ENCODE measurements at regions not wholly inside any gene's neighbourhood (a gene's known extent, or its start where the extent isn't known, plus 50 kb on each side); places are given as distances from the start of the nearest gene placed in this dataset.
A peak's percentile ranks its signal among the peaks of the same experiment; 100 is the strongest.

GRCh38 chr9:87322840-87323635, 174.6 kb upstream of the DAPK1 start:
- H3K27me3 Mint-ChIP-seq (ENCODE audit: unreplicated experiment) = no peaks in the 10 kb centered on the region
- TF ChIP-seq CTCF (IDR thresholded peaks at IDR 0.05; ENCODE audit: unreplicated experiment) = no peak
- no peaks in the 10 kb centered on the region for H3K9me3 Mint-ChIP-seq (ENCODE audit: unreplicated experiment)
- DNase-seq (ENCODE audit: low spot score) = no peak
- H3K27ac Mint-ChIP-seq (ENCODE audit: unreplicated experiment) = no peak overlapping the region
- no peak overlapping the region for H3K4me3 Mint-ChIP-seq (ENCODE audit: unreplicated experiment)
- H3K4me1 Mint-ChIP-seq (ENCODE audit: unreplicated experiment) = no peaks in the 10 kb centered on the region
- no peaks in the 10 kb centered on the region for H3K36me3 Mint-ChIP-seq (ENCODE audit: low read depth, unreplicated experiment)

GRCh38 chr9:87323928-87324327, 173.7 kb upstream of the DAPK1 start:
- Mint-ChIP-seq H3K4me1 (ENCODE audit: unreplicated experiment) (no peaks in the 10 kb centered on the region), H3K27ac (ENCODE audit: unreplicated experiment) (no peak overlapping the region), H3K9me3 (ENCODE audit: unreplicated experiment) (no peaks in the 10 kb centered on the region), H3K36me3 (ENCODE audit: low read depth, unreplicated experiment) (no peaks in the 10 kb centered on the region), H3K27me3 (ENCODE audit: unreplicated experiment) (no peaks in the 10 kb centered on the region), H3K4me3 (ENCODE audit: unreplicated experiment) (no peak overlapping the region)
- DNase-seq (ENCODE audit: low spot score) = no peak
- TF ChIP-seq CTCF (IDR thresholded peaks at IDR 0.05; ENCODE audit: unreplicated experiment) = no peak

- Mint-ChIP-seq H3K4me3 (ENCODE audit: unreplicated experiment) (no peak overlapping the region), H3K4me1 (ENCODE audit: unreplicated experiment) (no peaks in the 10 kb centered on the region), H3K27me3 (ENCODE audit: unreplicated experiment) (no peaks in the 10 kb centered on the region), H3K27ac (ENCODE audit: unreplicated experiment) (no peak overlapping the region), H3K9me3 (ENCODE audit: unreplicated experiment) (no peaks in the 10 kb centered on the region), H3K36me3 (ENCODE audit: low read depth, unreplicated experiment) (no peaks in the 10 kb centered on the region)
- no peak for DNase-seq (ENCODE audit: low spot score)
- TF ChIP-seq CTCF (IDR thresholded peaks at IDR 0.05; ENCODE audit: unreplicated experiment) = peak; percentile 93
Observed at GRCh38 chr9:87324613-87325194, 173.0 kb upstream of the DAPK1 start.

GRCh38 chr9:87327575-87328125, 170.0 kb upstream of the DAPK1 start:
- no peak for TF ChIP-seq CTCF (IDR thresholded peaks at IDR 0.05; ENCODE audit: unreplicated experiment)
- Mint-ChIP-seq H3K27me3 (ENCODE audit: unreplicated experiment) (no peaks in the 10 kb centered on the region), H3K9me3 (ENCODE audit: unreplicated experiment) (no peaks in the 10 kb centered on the region), H3K4me3 (ENCODE audit: unreplicated experiment) (no peak overlapping the region), H3K36me3 (ENCODE audit: low read depth, unreplicated experiment) (no peaks in the 10 kb centered on the region), H3K4me1 (ENCODE audit: unreplicated experiment) (no peaks in the 10 kb centered on the region), H3K27ac (ENCODE audit: unreplicated experiment) (no peak overlapping the region)
- DNase-seq (ENCODE audit: low spot score) = no peak

- H3K4me1 Mint-ChIP-seq (ENCODE audit: unreplicated experiment) = peaks cover 10% of the 10 kb centered on the region
- H3K4me3 Mint-ChIP-seq (ENCODE audit: unreplicated experiment) = no peak overlapping the region
- H3K27me3 Mint-ChIP-seq (ENCODE audit: unreplicated experiment) = peaks cover 2% of the 10 kb centered on the region
- H3K27ac Mint-ChIP-seq (ENCODE audit: unreplicated experiment) = no peak overlapping the region
- H3K9me3 Mint-ChIP-seq (ENCODE audit: unreplicated experiment) = no peaks in the 10 kb centered on the region
- no peak for DNase-seq (ENCODE audit: low spot score)
- H3K36me3 Mint-ChIP-seq (ENCODE audit: low read depth, unreplicated experiment) = peaks cover 5% of the 10 kb centered on the region
- no peak for TF ChIP-seq CTCF (IDR thresholded peaks at IDR 0.05; ENCODE audit: unreplicated experiment)
Observed at GRCh38 chr9:87333802-87334201, 163.9 kb upstream of the DAPK1 start.
